ENCODE measurements at regions not wholly inside any gene's neighbourhood (a gene's known extent, or its start where the extent isn't known, plus 50 kb on each side); places are given as distances from the start of the nearest gene placed in this dataset.
A peak's percentile ranks its signal among the peaks of the same experiment; 100 is the strongest.
"Not testable (repeated sequence)": the region's sequence is repeated elsewhere in the genome, so short reads cannot be mapped to it uniquely, and the experiment has no call there.

DNA sequence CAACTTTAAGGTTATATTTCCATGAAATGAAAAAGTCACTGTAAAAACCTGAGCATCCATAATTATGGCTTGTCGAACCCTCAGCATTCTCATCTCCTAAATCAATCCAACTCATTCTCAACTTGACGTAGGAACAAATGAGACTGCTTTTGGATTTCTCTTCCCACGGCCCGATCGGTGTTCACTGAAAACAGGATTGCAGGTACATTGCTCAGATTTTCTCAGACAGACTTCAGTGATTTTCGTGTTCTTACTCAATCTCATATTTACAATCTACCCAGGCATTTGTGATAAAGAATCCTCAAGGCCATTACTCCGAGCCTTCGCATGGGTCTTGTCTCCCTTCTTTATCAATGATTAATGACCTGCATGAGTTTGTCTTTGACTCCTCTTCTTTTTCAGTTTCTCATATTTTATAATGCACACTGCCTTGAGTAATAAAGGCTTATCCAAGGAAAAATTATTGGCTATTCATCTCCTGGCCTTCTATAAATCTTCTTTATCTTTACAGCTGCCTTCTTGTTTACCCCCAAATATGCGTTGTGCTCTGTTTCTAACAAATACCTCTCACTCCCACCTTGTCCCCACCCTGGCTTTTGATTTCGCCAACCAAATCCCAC lies 90.4 kb upstream of the MYO3A start:
- no peak for DNase-seq
- ATAC-seq = no peak
- intact Hi-C loops (cut with DNase I, micrococcal nuclease) = no loop called here

DNA sequence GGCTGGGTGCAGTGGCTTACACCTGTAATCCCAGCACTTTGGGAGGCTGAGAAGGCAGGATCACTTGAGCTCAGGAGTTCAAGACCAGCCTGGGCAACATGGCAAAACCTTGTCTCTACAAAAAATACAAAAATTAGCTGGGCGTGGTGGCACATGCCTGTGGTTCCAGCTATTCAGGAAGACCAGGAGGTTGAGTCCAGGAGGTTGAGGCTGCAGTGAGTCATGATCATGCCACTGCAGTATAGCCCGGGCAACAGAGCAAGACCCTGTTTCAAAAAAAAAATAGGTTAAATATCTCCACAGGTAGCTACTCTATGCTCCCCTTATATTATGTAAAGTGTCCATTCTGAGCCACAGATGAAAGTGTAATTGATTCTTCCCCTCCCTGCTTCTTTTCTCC lies 89.3 kb upstream of the MYO3A start:
- intact Hi-C loops (cut with DNase I, micrococcal nuclease); ATAC-seq; DNase-seq: not testable (repeated sequence)

DNA sequence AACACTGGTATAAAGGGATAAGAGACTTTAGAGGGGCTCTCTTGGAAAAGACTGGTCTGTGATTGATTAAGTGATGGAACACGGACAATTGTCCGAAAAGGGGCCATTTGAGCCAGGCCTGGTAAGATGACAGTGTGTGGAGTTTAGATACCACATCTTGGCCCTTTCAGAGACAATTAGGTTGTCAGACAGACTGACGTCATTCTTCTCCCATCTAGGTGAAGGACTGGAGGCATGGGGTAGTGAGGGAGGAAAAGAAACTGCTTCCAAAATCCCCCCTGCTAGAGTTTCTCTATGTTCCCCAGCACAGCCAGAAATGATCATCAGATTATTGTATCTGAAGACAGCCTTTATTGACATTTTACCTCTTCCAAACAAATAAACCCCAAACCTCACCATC lies 84.8 kb upstream of the MYO3A start:
- DNase-seq (no peak), ATAC-seq (no peak)
- intact Hi-C loops (cut with DNase I, micrococcal nuclease) = no loop called here

DNA sequence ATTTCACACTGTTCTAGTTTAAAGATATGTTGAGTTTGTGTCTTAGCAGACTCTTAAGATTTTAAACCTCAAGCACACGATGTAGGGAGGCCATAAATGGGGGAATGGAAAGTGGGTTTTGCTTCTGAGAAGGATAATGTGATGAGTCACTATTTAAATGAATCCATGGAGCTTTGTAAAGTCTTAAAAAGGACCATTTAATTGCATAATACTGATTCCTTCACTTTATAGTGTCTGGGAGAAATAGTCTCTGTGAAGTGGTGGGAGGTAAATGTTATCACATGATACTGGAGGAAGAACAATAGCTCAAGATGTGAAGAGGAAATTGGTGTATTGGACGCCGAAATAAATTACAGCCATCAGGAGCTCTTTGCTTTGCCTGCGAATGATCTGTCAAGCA lies 84.0 kb upstream of the MYO3A start:
- intact Hi-C loops (cut with DNase I, micrococcal nuclease) = no loop called here
- ATAC-seq (no peak), DNase-seq (no peak)

DNA sequence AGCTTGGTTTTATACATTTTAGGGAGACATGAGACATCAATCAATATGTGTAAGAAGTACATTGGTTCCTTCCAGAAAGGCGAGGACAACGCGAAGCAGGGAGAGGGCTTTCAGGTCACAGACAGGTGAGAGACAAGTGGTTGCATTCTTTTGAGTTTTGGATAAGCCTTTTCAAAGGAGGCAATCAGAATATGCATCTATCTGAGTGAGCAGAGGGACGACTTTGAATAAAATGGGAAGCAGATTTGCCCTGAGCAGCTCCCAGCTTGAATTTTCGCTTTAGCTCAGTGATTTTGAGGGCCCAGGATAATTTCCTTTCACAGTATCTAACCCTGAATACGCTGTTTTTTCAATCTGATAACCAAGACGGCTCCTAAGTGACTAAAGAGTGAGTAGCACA lies 82.5 kb upstream of the MYO3A start:
- DNase-seq (no peak), ATAC-seq (no peak)
- intact Hi-C loops (cut with DNase I, micrococcal nuclease) = no loop called here

DNA sequence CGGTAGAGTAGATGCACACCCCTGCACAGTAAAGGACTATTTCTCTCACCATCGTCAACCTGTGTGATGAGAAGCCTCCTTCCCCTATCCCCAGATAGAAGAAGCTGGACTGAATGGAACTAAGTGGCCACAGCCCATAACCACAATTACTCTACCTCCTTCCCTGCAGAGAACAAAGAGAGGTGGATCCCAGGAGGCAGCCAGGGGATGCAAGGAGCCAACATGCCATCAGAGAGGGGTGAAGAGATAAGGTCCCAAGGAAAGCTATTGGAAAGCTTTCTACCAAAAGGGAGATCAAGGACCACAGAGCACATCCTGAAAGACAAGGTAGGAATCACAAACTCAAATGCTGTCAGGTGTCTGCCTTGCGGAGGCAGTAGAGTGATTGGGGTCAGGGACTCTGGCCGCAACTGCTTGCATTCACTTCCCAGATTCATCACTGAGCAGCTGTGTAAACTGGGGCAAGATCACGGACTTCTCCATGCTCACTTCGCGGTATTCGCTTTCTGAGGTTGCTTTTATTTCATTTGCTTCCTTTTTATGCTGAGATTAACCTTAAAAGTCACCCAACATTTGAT lies 81.6 kb upstream of the MYO3A start:
- ATAC-seq (no peak), DNase-seq (no peak)
- intact Hi-C loops (cut with DNase I, micrococcal nuclease) = no loop called here

DNA sequence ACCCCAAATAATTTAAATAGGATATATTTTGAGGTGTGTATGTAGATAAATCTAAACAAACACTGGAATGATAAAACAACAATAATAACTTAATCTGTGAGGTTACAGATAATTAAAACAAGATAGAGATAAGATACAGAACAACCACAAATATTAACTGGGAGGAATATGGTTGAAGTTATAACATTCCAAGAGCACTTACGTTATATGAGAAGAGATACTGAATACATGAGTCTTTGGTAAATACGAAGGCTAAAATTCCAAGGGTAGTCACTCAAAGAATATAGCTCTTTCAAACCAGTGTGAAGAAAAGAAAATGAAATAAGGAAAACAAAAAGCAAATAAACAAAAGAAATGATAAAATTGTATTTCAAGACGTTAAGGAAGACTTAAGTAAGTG lies 76.0 kb upstream of the MYO3A start:
- DNase-seq = no peak
- intact Hi-C loops (cut with DNase I, micrococcal nuclease) = no loop called here
- no peak for ATAC-seq

DNA sequence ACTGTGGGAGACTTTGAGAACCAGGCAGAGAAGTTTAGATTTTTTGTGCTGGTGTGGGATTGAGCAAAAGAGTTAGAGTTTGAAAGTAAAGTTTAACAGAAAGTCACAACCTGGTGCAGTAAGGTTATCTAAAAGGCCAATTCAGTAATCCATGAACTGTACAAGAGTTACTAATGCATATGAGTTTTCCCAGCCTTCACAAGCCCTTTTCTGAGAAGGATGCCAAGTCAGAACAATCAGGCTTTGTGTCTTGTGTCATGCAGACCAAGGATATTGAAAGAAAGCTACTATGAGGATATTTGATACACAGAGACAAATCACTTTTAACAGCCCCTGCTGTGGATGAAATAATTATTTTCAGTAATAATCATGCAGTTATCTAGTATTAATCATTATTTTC lies 68.8 kb upstream of the MYO3A start:
- ATAC-seq = no peak
- intact Hi-C loops (cut with DNase I, micrococcal nuclease) = no loop called here
- DNase-seq = no peak

DNA sequence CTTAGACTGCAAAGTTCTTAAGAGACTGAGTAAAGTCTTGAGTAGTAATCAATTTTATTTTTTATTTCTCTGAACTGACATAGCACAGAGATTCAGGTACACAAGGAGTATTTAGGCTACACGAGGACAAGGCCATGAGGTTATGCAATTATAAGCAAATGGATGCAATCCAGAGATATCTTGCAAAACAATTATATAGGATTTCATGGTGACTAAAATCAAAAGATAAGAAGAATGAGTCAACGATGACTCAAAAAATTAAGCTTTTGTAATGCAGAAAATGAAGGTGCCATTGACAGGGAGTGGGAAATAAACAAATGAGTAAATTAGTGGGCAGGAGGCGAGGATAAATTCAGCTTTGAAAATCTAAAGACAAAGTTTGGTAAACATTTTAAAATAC lies 66.7 kb upstream of the MYO3A start:
- no peak for ATAC-seq
- no peak for DNase-seq
- intact Hi-C loops (cut with DNase I, micrococcal nuclease) = no loop called here

DNA sequence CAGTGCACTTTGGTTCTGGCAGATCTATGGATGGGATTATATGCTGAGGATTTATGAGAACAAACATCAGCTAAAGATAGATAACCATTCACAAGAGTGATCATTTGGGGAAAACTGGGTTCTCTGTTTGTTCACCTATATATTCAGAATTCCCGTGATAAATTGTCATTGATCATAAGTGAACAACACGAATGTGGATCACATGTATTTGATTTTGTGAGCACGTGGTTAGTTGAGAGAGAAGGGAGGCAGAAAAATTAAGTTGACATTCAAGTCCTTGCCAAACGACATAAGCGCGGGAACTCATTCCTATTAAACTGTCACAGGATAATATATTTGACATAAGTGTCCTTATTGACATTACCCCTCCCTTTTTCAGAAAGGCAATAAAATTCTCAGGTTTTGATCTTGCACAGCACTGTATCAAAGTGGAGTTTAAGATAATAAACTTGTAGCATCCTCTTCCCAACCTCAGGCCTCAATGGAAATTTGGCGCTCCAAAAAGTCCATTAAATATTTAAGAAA lies 64.9 kb upstream of the MYO3A start:
- intact Hi-C loops (cut with DNase I, micrococcal nuclease) = no loop called here
- ATAC-seq = no peak

DNA sequence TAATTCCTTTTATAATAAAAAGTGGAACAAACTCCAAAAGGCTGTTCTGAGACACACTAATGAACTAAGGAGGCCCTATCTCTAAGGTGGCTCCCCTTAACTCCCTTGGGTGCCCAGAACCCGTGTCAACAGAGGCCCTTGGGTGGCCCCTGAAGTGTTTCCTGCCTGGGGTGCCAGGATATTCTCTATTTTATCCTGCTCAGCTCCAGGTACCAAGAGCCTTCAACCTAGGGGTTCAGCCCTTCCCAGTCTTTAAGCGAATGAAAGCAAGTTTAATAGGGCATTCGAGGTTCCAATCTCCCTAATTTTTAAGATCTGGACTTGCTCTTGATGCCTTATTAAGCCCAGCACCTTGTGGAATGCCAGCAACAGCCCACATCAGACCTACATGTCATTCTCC lies 64.4 kb upstream of the MYO3A start:
- intact Hi-C loops (cut with DNase I, micrococcal nuclease) = loop anchor here in 1 of 2 donors (10.0 kb wide), 1 partner anchor 685 kb away; no protein-coding TSS in a partner anchor
- DNase-seq (no peak), ATAC-seq (no peak)

More for the DNA sequence above, 64.9 kb upstream of the MYO3A start:
- no peak for DNase-seq

DNA sequence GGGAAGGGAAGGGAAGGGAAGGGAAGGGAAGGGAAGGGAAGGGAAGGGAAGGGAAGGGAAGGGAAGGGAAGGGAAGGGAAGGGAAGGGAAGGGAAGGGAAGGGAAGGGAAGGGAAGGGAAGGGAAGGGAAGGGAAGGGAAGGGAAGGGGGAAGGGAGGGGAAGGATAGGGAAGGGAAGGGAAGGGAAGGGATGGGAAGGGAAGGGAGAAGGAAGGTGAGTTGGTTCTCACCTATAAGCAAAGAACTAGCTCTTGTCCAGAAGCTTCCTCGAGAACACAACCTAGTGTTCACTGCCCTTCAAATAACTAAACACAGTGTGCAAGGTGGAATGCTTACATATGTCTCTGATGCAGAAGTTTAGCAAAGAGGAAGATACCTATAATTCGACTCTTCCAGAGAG lies 59.6 kb upstream of the MYO3A start:
- ATAC-seq, DNase-seq: not testable (repeated sequence)
- intact Hi-C loops (cut with DNase I, micrococcal nuclease) = loop anchor here in 1 of 2 donors (10.0 kb wide), 1 partner anchor 680 kb away; no protein-coding TSS in a partner anchor

DNA sequence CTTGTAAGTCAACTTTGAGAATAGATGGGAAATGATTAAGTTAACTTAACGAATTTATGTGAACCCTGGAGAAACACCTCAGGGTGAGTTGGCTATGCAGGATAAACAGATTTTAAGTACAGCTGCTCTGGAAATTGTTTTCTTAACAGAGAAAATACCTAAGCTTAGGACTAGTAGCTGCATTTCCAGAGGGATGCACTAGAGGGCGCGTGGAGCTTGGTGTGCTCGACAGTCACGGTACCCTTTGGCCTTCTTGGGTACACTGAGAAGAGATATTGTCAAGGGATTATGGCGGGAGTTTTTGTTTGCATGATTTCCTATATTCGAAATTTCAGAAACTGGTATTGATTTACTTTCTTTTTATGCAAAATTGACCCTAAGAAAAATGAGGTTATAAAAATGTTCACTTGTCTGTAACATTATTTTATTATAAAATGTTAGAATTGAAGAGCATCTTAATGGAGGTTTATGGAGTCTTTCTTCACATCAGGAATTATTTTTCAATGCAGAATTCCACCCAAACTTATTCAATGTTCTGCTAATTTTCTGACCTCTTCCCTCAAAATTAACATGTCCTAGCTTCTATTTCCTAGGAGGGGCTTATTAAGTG lies 58.4 kb upstream of the MYO3A start:
- peak; percentile 42 to 78 for DNase-seq
- intact Hi-C loops (cut with DNase I, micrococcal nuclease) = loop anchor here in 1 of 2 donors (10.0 kb wide), 1 partner anchor 679 kb away; no protein-coding TSS in a partner anchor
- ATAC-seq = peak; percentile 68

DNA sequence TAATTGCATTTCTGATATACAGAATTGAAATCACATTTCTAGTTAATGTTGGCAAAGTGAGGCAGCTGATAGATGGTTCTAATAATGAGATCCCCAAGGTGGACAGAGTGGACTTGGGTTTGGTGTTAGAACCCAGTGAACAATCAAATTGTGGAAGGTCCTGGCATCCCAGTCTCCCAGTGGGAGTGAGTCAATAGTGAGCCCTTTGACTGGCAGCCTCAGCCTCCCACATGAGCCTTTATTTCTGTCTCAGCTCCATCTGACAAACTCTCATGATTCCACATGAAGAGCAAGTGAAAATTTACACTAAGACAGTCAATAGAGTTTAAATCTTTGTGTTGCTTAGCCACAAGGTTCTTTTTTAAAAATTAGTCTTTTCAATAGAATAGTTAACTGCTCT lies 56.7 kb upstream of the MYO3A start:
- DNase-seq (no peak), ATAC-seq (no peak)
- intact Hi-C loops (cut with DNase I, micrococcal nuclease) = loop anchor here in 1 of 2 donors (10.0 kb wide), 1 partner anchor 678 kb away; no protein-coding TSS in a partner anchor

Measured in left colon (tissue), 2 donors.